GM18520 (cell line): ENCODE measurements at regions not wholly inside any gene's neighbourhood (a gene's known extent, or its start where the extent isn't known, plus 50 kb on each side); places are given as distances from the start of the nearest gene placed in this dataset.

Experiments used
- ATAC-seq: cut with Tn5 transposase; IDR thresholded peaks from one replicate; pipeline ENCODE4 v1.9.1; 2021; ENCODE audit not compliant: unreplicated experiment

DNA sequence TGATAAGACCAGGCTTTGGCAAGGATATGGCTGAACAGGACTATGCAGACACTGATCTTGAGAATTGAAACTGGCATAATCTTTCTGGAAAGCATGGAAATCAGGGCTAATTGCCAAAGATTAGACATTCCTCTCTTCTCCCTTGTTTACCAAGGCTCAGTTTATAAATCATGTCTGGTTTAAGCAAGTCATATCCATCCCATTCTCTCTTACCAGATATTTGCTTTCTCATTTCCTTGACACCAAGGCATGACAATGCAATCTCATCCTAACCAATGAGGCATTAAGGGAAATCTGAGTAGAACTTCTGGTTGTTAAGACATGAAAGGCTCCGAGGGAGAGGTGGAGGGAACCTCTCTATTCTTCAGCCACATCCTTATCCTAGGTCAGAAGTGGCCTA is 110.3 kb upstream of the CEP85L start:
- ATAC-seq = no peak

GRCh38 chr6:118758946-118759345 is 107.6 kb upstream of the CEP85L start:
- ATAC-seq = no peak

DNA sequence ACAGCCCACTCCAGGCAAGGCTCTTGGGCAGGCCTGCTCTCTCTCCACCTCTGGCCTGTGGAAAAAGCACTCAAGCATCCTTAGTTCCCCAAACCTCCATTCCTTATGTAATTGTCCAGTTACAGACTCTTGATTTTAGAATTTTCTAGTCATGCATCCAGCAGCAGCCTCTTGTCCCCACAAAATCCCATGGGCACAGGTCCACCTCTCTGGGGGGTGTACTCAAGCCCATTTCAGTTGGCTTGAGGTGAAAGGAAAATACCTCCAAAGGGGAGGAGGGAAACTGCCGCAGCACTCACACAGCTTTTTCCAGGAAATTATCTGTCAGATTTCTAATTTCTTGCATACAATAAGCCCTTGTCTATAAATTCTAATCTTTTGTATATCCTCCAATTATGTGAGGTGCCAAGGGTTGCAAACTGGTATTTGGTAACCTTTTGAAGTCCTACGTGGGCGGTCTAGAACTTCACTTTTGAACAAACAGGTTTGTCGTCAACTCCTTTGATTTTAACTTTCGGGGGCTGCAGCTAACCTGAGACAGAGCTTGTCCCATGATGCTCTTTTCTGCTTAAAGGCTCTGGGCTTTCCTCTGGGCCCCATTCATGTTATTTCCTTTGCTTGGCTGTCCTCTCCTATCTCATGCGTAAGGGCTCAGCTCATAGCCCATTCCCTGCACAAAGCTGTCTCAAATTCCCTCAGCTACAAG is 104.7 kb upstream of the CEP85L start:
- no peak for ATAC-seq

GRCh38 chr6:118752803-118753202 is 101.4 kb upstream of the CEP85L start:
- ATAC-seq = no peak

DNA sequence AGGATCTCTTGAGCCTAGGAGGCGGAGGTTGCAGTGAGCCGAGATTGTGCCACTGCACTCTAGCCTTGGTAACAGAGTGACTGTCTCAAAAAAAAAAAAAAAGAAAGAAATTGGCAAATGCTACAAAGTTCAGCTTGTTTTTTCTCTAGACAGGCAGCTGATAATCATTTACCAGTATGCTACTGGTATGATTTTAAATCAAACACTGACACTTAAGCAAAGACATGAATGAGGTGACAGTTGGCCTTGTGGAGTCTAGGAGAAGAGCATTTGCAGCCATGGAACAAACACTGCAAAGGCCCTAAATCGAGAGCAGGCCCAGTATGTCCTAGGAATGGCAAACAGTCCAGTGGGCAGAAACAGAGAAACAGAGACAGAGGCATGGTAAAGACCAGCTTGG is 99.7 kb upstream of the CEP85L start:
- no peak for ATAC-seq

GRCh38 chr6:118750143-118750542 is 98.8 kb upstream of the CEP85L start:
- no peak for ATAC-seq

GRCh38 chr6:118748311-118749062 is 97.1 kb upstream of the CEP85L start:
- no peak for ATAC-seq

GRCh38 chr6:118746825-118747174 is 95.4 kb upstream of the CEP85L start:
- no peak for ATAC-seq

GRCh38 chr6:118746145-118746824 is 94.9 kb upstream of the CEP85L start:
- no peak for ATAC-seq

DNA sequence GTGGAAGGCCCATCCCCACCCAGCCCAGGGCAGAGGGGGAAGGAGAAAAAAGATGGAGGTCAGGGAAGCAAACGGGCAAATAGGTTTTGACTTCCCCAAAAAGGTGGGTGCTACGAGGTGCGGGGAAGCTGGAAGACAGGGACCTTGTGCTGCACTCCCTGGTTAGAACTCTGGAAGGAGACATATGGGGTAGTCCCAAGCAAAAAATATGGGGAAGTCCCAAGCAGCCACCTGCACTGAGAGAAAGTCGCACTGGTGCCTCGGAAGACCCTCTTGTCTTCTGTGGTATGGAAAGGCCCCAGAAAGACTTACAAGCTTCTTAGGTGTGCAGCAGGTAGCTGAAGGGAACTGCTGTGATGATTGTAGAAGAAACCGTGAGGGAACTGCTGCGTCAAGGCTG is 93.8 kb upstream of the CEP85L start:
- ATAC-seq = no peak

DNA sequence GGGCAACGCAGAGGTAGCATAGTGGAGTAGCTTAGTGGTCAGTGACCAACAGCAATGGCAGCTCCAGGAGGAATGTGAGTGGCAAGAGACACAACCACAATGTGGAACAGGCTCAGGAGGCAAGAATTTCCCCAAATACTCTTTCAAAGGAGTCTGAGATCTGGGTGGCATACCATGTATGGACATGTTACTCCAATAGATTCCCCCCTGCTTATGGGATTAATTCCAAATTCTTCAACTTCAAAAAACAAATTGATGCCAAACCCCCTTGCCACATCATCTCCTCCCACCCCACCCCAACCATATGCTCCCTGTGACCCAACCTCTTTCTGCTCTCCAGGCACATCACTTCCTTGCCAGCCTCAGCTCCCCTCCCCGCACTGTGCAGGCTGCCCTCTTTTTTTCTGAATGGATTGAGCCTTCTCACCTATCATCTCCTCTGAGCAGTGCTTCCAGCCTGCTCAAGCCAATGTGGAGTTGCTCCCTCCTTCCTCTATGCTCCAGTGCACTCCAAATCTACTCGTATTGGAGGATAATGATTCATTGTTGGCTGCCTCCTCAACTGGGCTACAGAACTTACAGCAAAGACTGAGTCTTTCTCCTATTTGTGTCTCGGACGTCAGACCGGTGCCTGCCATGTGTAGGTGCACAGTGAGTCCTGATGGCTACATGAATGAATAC is 93.0 kb upstream of the CEP85L start:
- ATAC-seq = no peak

DNA sequence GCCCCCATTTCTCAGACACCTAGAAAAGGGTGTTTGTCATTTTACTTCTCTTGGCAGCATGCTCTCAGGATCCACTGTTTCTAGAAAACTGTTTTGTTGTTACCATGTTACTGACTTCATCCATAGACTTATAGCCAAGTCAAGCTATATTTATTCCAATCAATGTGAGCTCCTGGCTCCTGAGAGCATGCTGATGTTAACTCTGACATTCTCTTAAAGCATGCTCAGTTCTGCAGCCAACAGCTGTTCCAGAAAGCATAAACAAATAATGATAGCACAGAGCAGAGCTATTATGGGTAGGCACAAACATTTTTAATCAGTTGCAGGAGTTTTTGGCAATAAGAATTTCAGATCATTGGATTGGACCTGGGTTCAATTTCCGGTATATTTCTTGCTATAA is 92.4 kb upstream of the CEP85L start:
- ATAC-seq = no peak

GRCh38 chr6:118740372-118740771 is 89.0 kb upstream of the CEP85L start:
- ATAC-seq = no peak

GRCh38 chr6:118739696-118740353 is 88.4 kb upstream of the CEP85L start:
- no peak for ATAC-seq

- no peak for ATAC-seq
Measured at GRCh38 chr6:118736440-118736839, 85.0 kb upstream of the CEP85L start.

DNA sequence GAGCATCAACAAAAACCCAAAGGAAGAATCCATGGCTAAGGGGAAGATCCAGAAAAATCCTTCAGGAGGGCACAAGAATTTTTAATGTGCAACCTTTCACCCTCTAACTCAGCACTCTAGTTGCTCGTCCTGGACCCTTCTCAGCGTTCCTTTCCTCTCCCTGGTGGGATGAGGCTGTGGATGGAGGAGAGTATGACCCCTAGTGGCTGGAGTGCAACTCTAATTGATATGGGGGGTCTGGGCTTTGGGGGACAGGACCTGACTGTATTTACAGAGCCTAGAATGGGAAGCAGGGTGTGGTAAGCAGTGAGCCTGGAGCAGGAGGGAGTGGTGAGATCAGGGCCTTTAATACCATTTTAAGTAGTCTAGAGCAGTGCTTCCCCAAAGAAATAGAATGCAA is 83.9 kb upstream of the CEP85L start:
- ATAC-seq = no peak

GRCh38 chr6:118725944-118726343 is 74.6 kb upstream of the CEP85L start:
- ATAC-seq = no peak

DNA sequence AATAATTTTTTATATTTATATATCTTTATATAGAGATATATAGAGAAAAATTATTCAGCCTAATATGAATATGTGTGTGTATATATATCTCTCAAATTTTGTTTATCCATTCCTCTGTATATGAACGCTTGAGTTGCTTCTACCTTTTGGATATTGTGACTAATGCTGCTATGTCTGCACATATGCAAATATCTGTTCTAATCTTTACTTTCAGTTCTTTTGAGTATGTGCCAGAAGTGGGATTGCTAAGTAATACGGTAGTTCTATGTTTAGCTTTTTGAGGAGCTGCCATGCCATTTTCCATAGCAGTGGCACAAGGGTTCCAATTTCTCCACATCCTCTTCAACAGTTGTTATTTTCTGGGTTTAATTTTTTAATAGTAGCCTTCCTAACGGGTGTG is 72.8 kb upstream of the CEP85L start:
- ATAC-seq = peak; percentile 87

- ATAC-seq = no peak
Measured at GRCh38 chr6:118722829-118723813, 71.7 kb upstream of the CEP85L start.

- no peak for ATAC-seq
Measured at GRCh38 chr6:118720125-118720473, 68.7 kb upstream of the CEP85L start.
